HG02623 (cell line): ENCODE measurements at regions not wholly inside any gene's neighbourhood (a gene's known extent, or its start where the extent isn't known, plus 50 kb on each side); places are given as distances from the start of the nearest gene placed in this dataset.
"Not testable (repeated sequence)": the region's sequence is repeated elsewhere in the genome, so short reads cannot be mapped to it uniquely, and the experiment has no call there.

ENCODE experiments used
- ATAC-seq: cut with Tn5 transposase; IDR thresholded peaks from one replicate; pipeline ENCODE4 v1.9.1; 2021; ENCODE audit warnings: moderate library complexity; ENCODE audit not compliant: unreplicated experiment

DNA sequence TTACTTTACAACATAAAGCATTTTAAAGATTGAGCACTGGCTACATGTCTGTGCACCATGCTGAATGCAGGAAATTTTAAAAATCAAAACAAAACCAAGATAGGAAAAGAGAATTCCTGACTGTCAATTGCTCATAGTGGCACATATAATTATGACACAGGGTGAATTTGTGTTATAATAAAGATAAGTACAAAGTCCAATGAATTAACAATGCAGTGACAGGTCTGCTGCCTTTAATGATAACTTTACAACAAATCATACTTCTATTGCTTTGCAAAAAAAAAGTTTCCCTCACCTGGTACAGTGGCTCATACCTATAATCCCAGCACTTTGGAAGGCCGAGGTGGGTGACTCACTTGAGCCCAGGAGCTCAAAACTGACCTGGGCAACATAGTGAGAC lies 93.8 kb upstream of the OSBPL8 start:
- ATAC-seq, result no peak

DNA sequence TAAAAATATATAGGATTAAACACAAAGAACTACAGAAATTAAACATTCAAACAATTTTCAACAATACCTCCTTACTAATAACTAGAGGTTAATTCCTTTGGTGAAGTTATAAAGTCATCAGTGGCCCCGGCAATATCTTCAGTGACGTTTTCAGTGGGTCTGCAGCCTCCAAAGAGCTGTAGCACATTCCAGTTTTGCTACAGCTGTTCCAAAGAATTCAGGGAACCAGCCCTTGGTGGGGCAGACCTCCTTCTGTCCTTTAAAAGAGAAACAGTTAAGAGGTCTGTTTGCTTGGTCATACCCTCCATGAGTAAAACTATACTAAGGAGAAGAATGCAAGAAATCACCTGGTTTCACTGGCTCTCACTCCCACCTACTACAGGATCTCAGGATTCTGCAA lies 99.2 kb upstream of the ZDHHC17 start:
- no peak for ATAC-seq

DNA sequence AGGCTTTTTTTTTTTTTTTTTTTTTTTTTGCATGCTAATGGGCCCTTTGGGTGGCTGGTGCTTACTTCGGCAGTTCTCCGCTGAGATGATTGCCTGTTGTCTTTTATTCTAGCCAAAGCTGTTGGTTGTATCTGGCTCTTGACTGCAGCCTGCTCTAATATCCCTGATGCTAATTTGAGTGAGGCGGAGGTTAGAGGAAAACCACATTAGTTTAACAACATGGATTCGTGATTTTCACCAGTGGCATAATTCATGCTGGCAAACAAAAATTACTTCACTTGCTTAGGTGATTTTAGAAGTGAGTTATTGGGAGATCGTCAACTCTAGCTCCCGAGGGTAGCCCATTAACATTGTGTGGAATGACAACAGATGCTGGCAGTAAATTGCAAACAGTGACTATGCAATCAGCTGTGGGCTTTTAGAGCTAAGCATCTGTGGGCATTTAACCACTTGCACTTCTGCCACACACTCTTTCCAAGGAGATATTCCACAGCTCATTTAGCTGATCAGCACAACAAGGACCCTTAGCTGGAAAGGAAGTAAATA lies 97.6 kb upstream of the ZDHHC17 start:
- no peak for ATAC-seq

DNA sequence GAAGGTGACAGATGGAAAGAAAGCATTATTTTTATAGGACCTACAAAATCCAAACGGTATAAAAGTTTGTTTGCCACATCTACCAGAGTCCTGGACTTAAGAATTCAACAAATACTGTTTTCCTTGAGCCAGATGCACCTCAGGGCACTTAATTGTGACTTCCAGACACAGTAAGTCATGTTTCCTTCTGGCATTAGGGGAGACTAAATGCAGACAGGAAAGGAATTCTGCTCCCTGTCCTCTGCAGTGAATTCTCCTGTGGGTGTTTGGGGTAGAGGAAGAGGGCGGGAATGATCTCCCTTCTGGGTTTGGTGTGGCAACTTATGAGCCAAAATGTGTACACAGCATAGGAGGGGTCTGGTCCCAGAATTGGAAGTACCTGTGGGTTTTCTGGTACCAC lies 93.9 kb upstream of the ZDHHC17 start:
- ATAC-seq, result no peak

GRCh38 chr12:76670776-76671175 lies 93.1 kb upstream of the ZDHHC17 start:
- ATAC-seq, result no peak

DNA sequence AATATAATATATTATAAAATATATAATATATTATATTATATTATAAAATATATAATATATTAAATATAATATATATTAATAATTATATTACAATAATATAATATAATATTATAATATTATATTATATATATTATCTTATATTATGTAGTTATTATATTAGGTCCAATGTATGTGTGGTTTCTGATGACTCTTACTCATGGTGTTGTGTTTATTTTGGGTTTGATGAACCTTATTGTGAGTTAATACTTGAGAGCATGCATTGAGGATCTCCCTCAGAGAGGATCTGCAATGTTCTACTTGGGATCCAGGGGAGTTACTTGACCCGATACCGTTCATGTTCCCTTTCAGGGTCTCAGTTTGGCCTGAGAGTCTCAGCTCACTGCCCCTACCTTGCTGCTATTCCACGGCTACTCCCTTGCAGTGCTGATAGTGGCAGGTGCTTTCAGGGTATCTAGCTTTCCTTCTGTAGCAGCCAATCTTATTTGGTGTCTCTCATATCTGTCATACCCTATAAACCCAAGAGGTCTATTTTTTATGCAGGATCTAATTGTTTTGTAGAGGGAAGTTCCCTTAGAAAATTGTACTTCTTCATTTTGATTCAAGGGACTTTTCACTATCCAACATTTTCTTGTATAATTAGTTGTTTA lies 89.1 kb upstream of the ZDHHC17 start:
- no peak for ATAC-seq

DNA sequence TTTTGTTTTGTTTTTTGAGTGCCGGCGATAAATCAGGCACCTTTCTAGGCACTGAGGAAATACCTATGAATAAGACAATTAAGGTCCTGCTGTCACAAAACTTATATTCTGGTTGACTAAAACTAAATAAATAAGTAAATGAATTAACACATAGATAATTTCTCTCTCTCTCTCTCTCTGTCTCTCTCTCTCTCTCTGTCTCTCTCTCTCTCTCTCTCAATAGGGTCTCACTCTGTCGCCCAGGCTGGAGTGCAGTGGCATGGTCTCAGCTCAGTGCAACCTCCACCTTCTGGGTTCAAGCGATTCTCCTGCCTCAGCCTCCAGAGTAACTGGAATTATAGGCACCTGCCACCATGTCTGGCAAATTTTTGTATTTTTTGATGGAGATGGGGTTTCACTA lies 87.7 kb upstream of the ZDHHC17 start:
- ATAC-seq, result not testable (repeated sequence)

- no peak for ATAC-seq
Measured at GRCh38 chr12:76678992-76679391, 84.9 kb upstream of the ZDHHC17 start.

- ATAC-seq, result no peak
Measured at GRCh38 chr12:76679778-76680177, 84.1 kb upstream of the ZDHHC17 start.

DNA sequence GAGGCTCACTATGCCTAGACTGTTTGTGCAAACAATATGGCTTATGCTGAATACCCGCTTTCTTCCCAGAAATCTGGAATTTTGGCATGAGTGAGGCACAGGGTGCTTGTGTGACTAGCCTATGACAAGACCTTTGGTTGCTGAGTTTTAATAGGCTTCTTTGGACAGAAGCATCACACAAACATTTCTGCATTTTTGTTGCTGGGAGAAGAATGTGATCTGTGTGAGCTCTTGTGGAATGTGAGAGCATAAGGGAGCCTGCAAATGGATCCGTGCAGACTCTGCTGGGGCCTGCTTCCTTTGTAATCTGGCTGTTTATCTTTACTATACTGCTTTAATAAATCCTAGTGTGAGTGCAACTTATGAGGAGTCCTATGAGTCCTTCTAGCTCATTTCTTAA lies 83.0 kb upstream of the ZDHHC17 start:
- no peak for ATAC-seq

- ATAC-seq, result no peak
Measured at GRCh38 chr12:76685246-76685678, 78.7 kb upstream of the ZDHHC17 start.

GRCh38 chr12:76687981-76688380 lies 75.9 kb upstream of the ZDHHC17 start:
- ATAC-seq, result no peak

GRCh38 chr12:76688631-76689030 lies 75.3 kb upstream of the ZDHHC17 start:
- ATAC-seq, result no peak

- ATAC-seq, result no peak
Measured at GRCh38 chr12:76690921-76691700, 72.8 kb upstream of the ZDHHC17 start.

- no peak for ATAC-seq
Measured at GRCh38 chr12:76692846-76693245, 71.1 kb upstream of the ZDHHC17 start.

GRCh38 chr12:76694369-76694768 lies 69.5 kb upstream of the ZDHHC17 start:
- ATAC-seq, result no peak

DNA sequence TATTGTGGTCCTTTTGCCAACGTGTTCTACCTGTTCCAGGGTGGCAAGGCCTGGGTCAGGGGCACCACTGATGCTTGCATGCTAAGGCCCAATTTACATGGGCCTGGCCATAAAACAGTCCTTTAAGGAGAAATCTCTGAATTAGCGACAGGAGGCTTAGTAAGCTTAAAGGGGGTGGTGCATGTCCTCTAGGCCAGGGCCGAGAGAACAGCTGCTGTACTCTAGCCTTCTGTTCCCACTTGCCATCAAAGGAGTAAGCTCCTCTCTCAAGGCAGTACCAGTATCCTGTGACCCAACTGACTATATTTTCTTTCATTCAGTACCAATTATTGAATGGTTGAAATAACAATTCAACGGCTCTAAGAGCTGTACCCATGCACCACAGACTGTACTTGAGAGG lies 67.7 kb upstream of the ZDHHC17 start:
- ATAC-seq, result no peak

GRCh38 chr12:76697849-76698248 lies 66.1 kb upstream of the ZDHHC17 start:
- no peak for ATAC-seq

- ATAC-seq, result no peak
Measured at GRCh38 chr12:76698316-76698715, 65.6 kb upstream of the ZDHHC17 start.

GRCh38 chr12:76698966-76699365 lies 64.9 kb upstream of the ZDHHC17 start:
- ATAC-seq, result no peak

DNA sequence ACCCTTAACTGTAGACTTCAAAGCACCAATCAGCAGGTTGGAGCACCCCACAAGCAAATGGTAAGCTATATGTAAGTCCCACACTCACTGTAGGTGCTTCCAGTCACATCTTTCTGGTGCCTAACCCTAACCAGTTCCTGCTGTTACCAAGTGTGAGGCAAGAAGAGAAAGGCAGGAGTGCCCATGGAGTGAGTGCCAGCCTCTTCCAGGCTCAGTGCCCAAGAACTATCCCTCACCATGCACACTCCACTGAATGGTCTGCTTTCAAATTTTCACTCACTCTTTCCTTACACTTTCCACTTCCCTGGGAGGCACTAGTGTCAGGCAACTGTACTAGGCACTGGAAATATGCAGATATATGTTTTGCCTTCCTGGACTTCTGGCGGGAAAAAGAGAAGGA lies 62.2 kb upstream of the ZDHHC17 start:
- ATAC-seq, result no peak

DNA sequence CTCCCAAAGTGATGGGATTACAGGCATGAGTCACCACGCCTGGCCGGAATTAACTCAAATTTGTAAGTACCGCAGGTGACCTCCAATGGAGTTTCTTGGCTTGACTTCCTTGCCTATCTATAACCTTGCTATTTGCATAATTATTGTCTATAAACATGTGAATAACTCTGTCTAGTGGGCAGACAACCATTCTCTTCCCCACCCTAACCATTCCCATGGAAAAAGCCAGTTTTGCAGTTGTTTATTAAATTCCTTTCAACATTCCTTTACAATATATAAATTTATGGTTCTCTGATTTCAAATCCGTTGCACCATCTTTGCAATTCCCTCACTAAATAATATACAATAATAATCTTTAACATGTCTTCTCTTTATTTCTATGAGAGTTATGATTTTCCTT lies 61.0 kb upstream of the ZDHHC17 start:
- ATAC-seq, result no peak
